ENCODE measurements at regions not wholly inside any gene's neighbourhood (a gene's known extent, or its start where the extent isn't known, plus 50 kb on each side); places are given as distances from the start of the nearest gene placed in this dataset.

GRCh38 chrX:133159205-133159604 is 58.9 kb downstream of the TFDP3 start:
- DNase-seq (ENCODE audit: extremely low read depth in 1 of 11, low read depth in 9 of 11, low spot score in 4 of 11), result no peak

GRCh38 chrX:133151336-133151735 is 54.4 kb upstream of the USP26 start:
- peak in 6 of 11 donors; percentile 1 to 49 (median 20) for DNase-seq (ENCODE audit: extremely low read depth in 1 of 11, low read depth in 9 of 11, low spot score in 4 of 11)

- no peak for DNase-seq (ENCODE audit: extremely low read depth in 1 of 11, low read depth in 9 of 11, low spot score in 4 of 11)
These were observed 53.8 kb upstream of the USP26 start for GRCh38 chrX:133150730-133151129.

All from renal cortex interstitium (tissue), 11 donors.